Uterus (tissue), 3 donors: ENCODE measurements at regions not wholly inside any gene's neighbourhood (a gene's known extent, or its start where the extent isn't known, plus 50 kb on each side); places are given as distances from the start of the nearest gene placed in this dataset.
"Not testable (repeated sequence)": the region's sequence is repeated elsewhere in the genome, so short reads cannot be mapped to it uniquely, and the experiment has no call there.

Source experiments
- DNase-seq, 2 donors: peaks; one replicate each; pipeline ENCODE4 v3.0.0-alpha.2; 2019 to 2020
- H3K27ac ChIP-seq, 2 donors: fragments of 200-600 bp; sonication (generic); 1 replicate in 1 of 2; 2 replicates in 1 of 2; pipeline ENCODE4 v1.5.1; 2016 to 2018
- H3K27me3 ChIP-seq, 2 donors: fragments of 200-600 bp; sonication (generic); one replicate each; pipeline ENCODE4 v1.5.1; 2018 to 2019; ENCODE audit warnings: control low read depth in 1 of 2
- H3K36me3 ChIP-seq, 2 donors: fragments of 200-600 bp; sonication (generic); one replicate each; pipeline ENCODE4 v1.5.1; 2019; ENCODE audit warnings: control low read depth in 1 of 2
- H3K4me1 ChIP-seq, 2 donors: fragments of 200-600 bp; sonication (generic); one replicate each; pipeline ENCODE4 v1.5.1; 2018 to 2019; ENCODE audit warnings: control low read depth in 1 of 2
- H3K4me3 ChIP-seq, 2 donors: fragments of 200-600 bp; sonication (generic); 1 replicate in 1 of 2; 2 replicates in 1 of 2; pipeline ENCODE4 v1.5.1; 2018 to 2019; ENCODE audit warnings: mild to moderate bottlenecking in 1 of 2
- H3K9me3 ChIP-seq, 2 donors: fragments of 200-600 bp; sonication (generic); one replicate each; pipeline ENCODE4 v1.5.1; 2019; ENCODE audit warnings: control low read depth in 1 of 2
- POLR2A ChIP-seq, 2 donors: fragments of 450-650 bp; IDR thresholded peaks; one replicate each; pipeline ENCODE4 v1.6.1; 2016; ENCODE audit warnings: antibody characterized with exemption in 2 of 2, mild to moderate bottlenecking in 1 of 2, moderate library complexity in 1 of 2
- intact Hi-C: fragments of 100-400 bp; cut with DNase I; formaldehyde crosslinking; loops from one replicate; pipeline ENCODE4 v1.15.1; 2023; ENCODE audit warnings: low total_unique reads
- TF ChIP-seq, protein P1 (sequence below), 4 experiments: fragments of 200-600 bp in 2 of 4; fragments of 450-650 bp in 2 of 4; sonication (generic) in 2 of 4; IDR thresholded peaks; one replicate each; pipeline ENCODE4 v1.5.1; 2016 to 2019; ENCODE audit warnings: antibody characterized with exemption in 4 of 4, mild to moderate bottlenecking in 2 of 4, moderate library complexity in 1 of 4
- donor health status: DM: yes; HTN: yes; CAD: no.

DNA sequence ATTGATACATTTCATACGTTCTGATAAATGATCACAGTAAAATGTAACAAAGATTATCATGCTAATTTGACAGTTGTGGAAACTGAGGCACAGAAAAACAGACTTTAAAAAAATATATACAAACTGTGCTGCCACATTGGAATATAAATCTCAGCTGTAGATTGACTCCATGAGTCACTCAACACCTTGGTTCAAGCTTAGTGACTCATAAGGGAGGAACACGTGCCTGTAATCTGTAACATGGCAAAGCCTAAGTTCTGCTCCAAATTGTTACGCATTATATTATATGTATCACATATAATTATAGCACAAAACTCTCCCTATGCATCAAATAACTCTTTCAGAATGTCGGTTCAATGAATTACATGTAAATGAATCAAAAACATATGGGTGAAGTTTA is 1047.5 kb downstream of the GATA3 start:
- intact Hi-C loops: no loop called here
- no peaks in the 10 kb centered on the region for H3K36me3 ChIP-seq
- H3K4me1 ChIP-seq: no peaks in the 10 kb centered on the region
- no peaks in the 10 kb centered on the region for H3K27me3 ChIP-seq
- no peak for TF ChIP-seq POLR2A (IDR thresholded peaks at IDR 0.05)
- TF ChIP-seq, protein P1, sequence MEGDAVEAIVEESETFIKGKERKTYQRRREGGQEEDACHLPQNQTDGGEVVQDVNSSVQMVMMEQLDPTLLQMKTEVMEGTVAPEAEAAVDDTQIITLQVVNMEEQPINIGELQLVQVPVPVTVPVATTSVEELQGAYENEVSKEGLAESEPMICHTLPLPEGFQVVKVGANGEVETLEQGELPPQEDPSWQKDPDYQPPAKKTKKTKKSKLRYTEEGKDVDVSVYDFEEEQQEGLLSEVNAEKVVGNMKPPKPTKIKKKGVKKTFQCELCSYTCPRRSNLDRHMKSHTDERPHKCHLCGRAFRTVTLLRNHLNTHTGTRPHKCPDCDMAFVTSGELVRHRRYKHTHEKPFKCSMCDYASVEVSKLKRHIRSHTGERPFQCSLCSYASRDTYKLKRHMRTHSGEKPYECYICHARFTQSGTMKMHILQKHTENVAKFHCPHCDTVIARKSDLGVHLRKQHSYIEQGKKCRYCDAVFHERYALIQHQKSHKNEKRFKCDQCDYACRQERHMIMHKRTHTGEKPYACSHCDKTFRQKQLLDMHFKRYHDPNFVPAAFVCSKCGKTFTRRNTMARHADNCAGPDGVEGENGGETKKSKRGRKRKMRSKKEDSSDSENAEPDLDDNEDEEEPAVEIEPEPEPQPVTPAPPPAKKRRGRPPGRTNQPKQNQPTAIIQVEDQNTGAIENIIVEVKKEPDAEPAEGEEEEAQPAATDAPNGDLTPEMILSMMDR (IDR thresholded peaks at IDR 0.05): no peak
- DNase-seq: no peak
- no peak overlapping the region for H3K27ac ChIP-seq
- no peaks in the 10 kb centered on the region for H3K9me3 ChIP-seq
- no peak overlapping the region for H3K4me3 ChIP-seq

- no peak for DNase-seq
- no peaks in the 10 kb centered on the region for H3K27me3 ChIP-seq
- H3K36me3 ChIP-seq: no peaks in the 10 kb centered on the region
- no peaks in the 10 kb centered on the region for H3K4me1 ChIP-seq
- intact Hi-C loops: no loop called here
- H3K27ac ChIP-seq: no peak overlapping the region
- TF ChIP-seq, protein P1 (IDR thresholded peaks at IDR 0.05): no peak
- TF ChIP-seq POLR2A (IDR thresholded peaks at IDR 0.05): no peak
- no peaks in the 10 kb centered on the region for H3K9me3 ChIP-seq
- H3K4me3 ChIP-seq: no peak overlapping the region
Measured at GRCh38 chr10:9103301-9103700, 1048.8 kb downstream of the GATA3 start.

DNA sequence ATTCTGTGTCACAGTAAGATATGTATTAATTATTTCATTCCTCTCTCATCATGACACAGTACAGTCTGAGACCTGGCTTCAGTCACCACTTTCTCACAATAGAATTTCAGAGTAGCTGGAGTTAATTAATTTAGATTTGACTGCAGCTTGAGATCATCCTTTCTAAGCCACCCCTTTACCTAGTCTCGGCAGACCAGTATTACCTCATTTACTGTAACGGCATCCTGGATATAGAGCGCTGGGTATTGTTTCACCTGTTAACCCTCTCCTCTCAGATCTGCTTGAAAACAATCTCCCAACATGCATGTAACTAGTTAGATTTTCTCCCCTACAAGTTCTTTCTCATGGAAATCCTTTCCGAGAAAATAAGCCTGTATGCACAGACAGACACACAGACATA is 1057.5 kb downstream of the GATA3 start:
- DNase-seq: no peak
- no peak for TF ChIP-seq POLR2A (IDR thresholded peaks at IDR 0.05)
- TF ChIP-seq, protein P1 (IDR thresholded peaks at IDR 0.05): no peak
- Histone ChIP-seq H3K4me1 (no peaks in the 10 kb centered on the region), H3K36me3 (no peaks in the 10 kb centered on the region), H3K4me3 (no peak overlapping the region), H3K27ac (no peak overlapping the region), H3K27me3 (no peaks in the 10 kb centered on the region), H3K9me3 (no peaks in the 10 kb centered on the region)
- intact Hi-C loops: no loop called here

DNA sequence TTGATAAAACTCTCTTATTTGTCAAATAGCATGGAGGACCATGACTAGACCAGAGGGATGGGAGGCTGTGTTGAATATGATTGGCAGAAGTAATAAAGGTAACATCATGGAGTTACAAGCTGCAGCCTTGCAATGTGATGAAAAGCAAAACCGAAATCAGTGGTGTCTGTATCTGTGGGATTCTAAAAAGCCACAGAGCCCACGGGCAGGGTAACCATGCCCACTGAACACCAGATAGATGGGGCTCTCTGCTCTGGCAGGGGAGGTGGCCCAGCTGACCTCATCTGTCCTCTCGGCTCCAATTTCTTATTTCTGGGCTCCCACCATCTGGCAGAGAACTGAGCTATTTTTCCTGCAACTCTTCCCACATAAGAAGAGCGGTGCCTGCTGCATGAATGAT is 1072.2 kb downstream of the GATA3 start:
- no peaks in the 10 kb centered on the region for H3K9me3 ChIP-seq
- no peak overlapping the region for H3K27ac ChIP-seq
- H3K4me1 ChIP-seq: no peaks in the 10 kb centered on the region
- DNase-seq: no peak
- TF ChIP-seq, protein P1 (IDR thresholded peaks at IDR 0.05): no peak
- no peak for TF ChIP-seq POLR2A (IDR thresholded peaks at IDR 0.05)
- no peak overlapping the region for H3K4me3 ChIP-seq
- no peaks in the 10 kb centered on the region for H3K27me3 ChIP-seq
- intact Hi-C loops: no loop called here
- no peaks in the 10 kb centered on the region for H3K36me3 ChIP-seq

GRCh38 chr10:9137368-9137767 is 1082.9 kb downstream of the GATA3 start:
- Histone ChIP-seq H3K27ac (no peak overlapping the region), H3K9me3 (no peaks in the 10 kb centered on the region), H3K36me3 (no peaks in the 10 kb centered on the region), H3K4me1 (no peaks in the 10 kb centered on the region), H3K4me3 (no peak overlapping the region), H3K27me3 (no peaks in the 10 kb centered on the region)
- TF ChIP-seq, protein P1 (IDR thresholded peaks at IDR 0.05): no peak
- TF ChIP-seq POLR2A (IDR thresholded peaks at IDR 0.05): no peak
- DNase-seq: no peak
- intact Hi-C loops: no loop called here

GRCh38 chr10:9138829-9139228 is 1084.3 kb downstream of the GATA3 start:
- H3K4me1 ChIP-seq, intact Hi-C loops, H3K9me3 ChIP-seq: not testable (repeated sequence)

More at GRCh38 chr10:9138829-9139228, 1084.3 kb downstream of the GATA3 start:
- not testable (repeated sequence) for H3K27me3 ChIP-seq, DNase-seq, H3K27ac ChIP-seq, H3K4me3 ChIP-seq, H3K36me3 ChIP-seq
